K562 (cell line): ENCODE measurements at regions not wholly inside any gene's neighbourhood (a gene's known extent, or its start where the extent isn't known, plus 50 kb on each side); places are given as distances from the start of the nearest gene placed in this dataset.

Experiments used
- ATF6 ChIP-seq: sonication (generic); formaldehyde crosslinking; IDR thresholded peaks from 2 replicates; pipeline ENCODE4 v1.4.0; 2020; ENCODE audit warnings: mild to moderate bottlenecking, missing genetic modification reagents
- CBFA2T2 ChIP-seq: fragments of 450-650 bp; conservative IDR thresholded peaks from 2 replicates; pipeline ENCODE4 v1.6.1; 2017; ENCODE audit warnings: mild to moderate bottlenecking
- CBFB ChIP-seq: sonication (generic); formaldehyde crosslinking; IDR thresholded peaks from 2 replicates; pipeline ENCODE4 v1.4.0; 2020; ENCODE audit warnings: mild to moderate bottlenecking, missing genetic modification reagents
- CTCF ChIP-seq, 3 experiments: IDR thresholded peaks in 2 of 3; conservative IDR thresholded peaks in 1 of 3; 2 replicates each; pipeline ENCODE4 v1.5.1; 2011 to 2012; ENCODE audit warnings: low read length in 3 of 3, mild to moderate bottlenecking in 3 of 3, control low read depth in 2 of 3, improper control_type of control experiment in 1 of 3, inconsistent platforms in 1 of 3, low read depth in 1 of 3, mixed read lengths in 1 of 3, moderate library complexity in 1 of 3; ENCODE audit not compliant: insufficient read depth in 2 of 3
- HDAC1 ChIP-seq, 2 experiments: fragments of 450-650 bp; IDR thresholded peaks; 2 replicates each; pipeline ENCODE4 v1.6.1; 2016 to 2017; ENCODE audit warnings: inconsistent platforms in 1 of 2, mild to moderate bottlenecking in 1 of 2, moderate library complexity in 1 of 2
- POLR2A ChIP-seq: fragments of 450-650 bp; conservative IDR thresholded peaks from 2 replicates; pipeline ENCODE4 v1.6.1; 2016
- POU5F1 ChIP-seq: fragments of 150-350 bp; IDR thresholded peaks from 2 replicates; pipeline ENCODE4 v1.6.1; 2014; ENCODE audit warnings: borderline replicate concordance, low read length, low read depth, mild to moderate bottlenecking; ENCODE audit not compliant: partially characterized antibody
- RBM14 ChIP-seq: fragments of 200-400 bp; formaldehyde crosslinking; IDR thresholded peaks from 2 replicates; pipeline ENCODE4 v1.6.1; 2018; ENCODE audit warnings: low read depth, mild to moderate bottlenecking, low read length, moderate library complexity, borderline replicate concordance; ENCODE audit not compliant: insufficient read depth
- RCOR1 ChIP-seq, 2 experiments: IDR thresholded peaks; 2 replicates each; pipeline ENCODE4 v1.6.1; 2012; ENCODE audit warnings: low read depth in 2 of 2, low read length in 2 of 2, borderline replicate concordance in 1 of 2, improper control_type of control experiment in 1 of 2
- SMARCA4 ChIP-seq: fragments of 450-650 bp; IDR thresholded peaks from 2 replicates; pipeline ENCODE4 v1.6.1; 2016
- ZNF764 ChIP-seq: fragments of 250-450 bp; sonication (Bioruptor Pico); IDR thresholded peaks from 2 replicates; pipeline ENCODE4 v1.4.0; 2020; ENCODE audit warnings: low read depth, mild to moderate bottlenecking, moderate library complexity
- TF ChIP-seq, protein P1 (sequence below): fragments of 450-650 bp; formaldehyde crosslinking; IDR thresholded peaks from 2 replicates; pipeline ENCODE4 v1.4.0; 2022; ENCODE audit warnings: missing genetic modification characterization

GRCh38 chr2:123644053-123644452, 381.0 kb upstream of the CNTNAP5 start:
- TF ChIP-seq ATF6 (CRISPR knock-in tag): no peak
- no peak for TF ChIP-seq RBM14
- no peak for TF ChIP-seq SMARCA4
- no peak for TF ChIP-seq POU5F1
- TF ChIP-seq RCOR1 (IDR thresholded peaks at IDR 0.05; ENCODE audit: borderline replicate concordance in 1 of 2, low read depth in 2 of 2, low read length in 2 of 2): no peak
- TF ChIP-seq ZNF764: no peak
- TF ChIP-seq CTCF (IDR thresholded peaks at IDR 0.05 in 2 of 3, conservative IDR thresholded peaks at IDR 0.05 in 1 of 3; ENCODE audit: insufficient read depth in 2 of 3, low read depth in 1 of 3, low read length in 3 of 3): no peak
- no peak for TF ChIP-seq POLR2A
- no peak for TF ChIP-seq HDAC1 (IDR thresholded peaks at IDR 0.05)
- no peak for TF ChIP-seq CBFA2T2
- TF ChIP-seq, protein P1, sequence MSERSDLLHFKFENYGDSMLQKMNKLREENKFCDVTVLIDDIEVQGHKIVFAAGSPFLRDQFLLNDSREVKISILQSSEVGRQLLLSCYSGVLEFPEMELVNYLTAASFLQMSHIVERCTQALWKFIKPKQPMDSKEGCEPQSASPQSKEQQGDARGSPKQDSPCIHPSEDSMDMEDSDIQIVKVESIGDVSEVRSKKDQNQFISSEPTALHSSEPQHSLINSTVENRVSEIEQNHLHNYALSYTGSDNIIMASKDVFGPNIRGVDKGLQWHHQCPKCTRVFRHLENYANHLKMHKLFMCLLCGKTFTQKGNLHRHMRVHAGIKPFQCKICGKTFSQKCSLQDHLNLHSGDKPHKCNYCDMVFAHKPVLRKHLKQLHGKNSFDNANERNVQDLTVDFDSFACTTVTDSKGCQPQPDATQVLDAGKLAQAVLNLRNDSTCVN (CRISPR knock-in tag): no peak
- TF ChIP-seq CBFB (CRISPR knock-in tag): no peak
